MM.1S (cell line): ENCODE measurements at regions not wholly inside any gene's neighbourhood (a gene's known extent, or its start where the extent isn't known, plus 50 kb on each side); places are given as distances from the start of the nearest gene placed in this dataset.

Experiments used
- CTCF ChIP-seq: fragments of 300-600 bp; sonication (generic); IDR thresholded peaks from 2 replicates; pipeline ENCODE4 v1.5.1; 2016; ENCODE audit warnings: antibody characterized with exemption, low read length, mixed read lengths
- EZH2 ChIP-seq: fragments of 300-600 bp; sonication (generic); optimal IDR thresholded peaks from 2 replicates; pipeline ENCODE3; 2017; ENCODE audit warnings: low read depth, mild to moderate bottlenecking, antibody characterized with exemption, low read length, mixed read lengths
- EZH2phosphoT487 ChIP-seq: fragments of 300-600 bp; sonication (generic); IDR thresholded peaks from 2 replicates; pipeline ENCODE4 v1.6.1; 2018; ENCODE audit warnings: antibody characterized with exemption, low read length

GRCh38 chr5:114120166-114120565, 241.7 kb upstream of the KCNN2 start:
- TF ChIP-seq CTCF = no peak
- TF ChIP-seq EZH2phosphoT487 = no peak
- TF ChIP-seq EZH2 = no peak
